Smooth muscle cell (in vitro differentiated cells): ENCODE measurements at regions not wholly inside any gene's neighbourhood (a gene's known extent, or its start where the extent isn't known, plus 50 kb on each side); places are given as distances from the start of the nearest gene placed in this dataset.

ENCODE experiments used
- DNase-seq: peaks from one replicate; lab custom pipeline; 2025; ENCODE audit not compliant: unreplicated experiment; lab: John Stamatoyannopoulos, UW
- H2AFZ ChIP-seq: fragments of 200-600 bp; sonication (generic); 2 replicates; pipeline ENCODE4 v1.6.0; 2016; ENCODE audit warnings: antibody characterized with exemption, low read depth, mild to moderate bottlenecking
- H3F3A ChIP-seq: fragments of 200-600 bp; sonication (generic); 2 replicates; pipeline ENCODE4 v1.6.0; 2017; ENCODE audit warnings: antibody characterized with exemption, low read depth
- H3K27ac ChIP-seq: fragments of 200-600 bp; sonication (generic); 2 replicates; pipeline ENCODE4 v1.5.1; 2016; ENCODE audit warnings: low read depth, mild to moderate bottlenecking
- H3K27me3 ChIP-seq: fragments of 200-600 bp; sonication (generic); 2 replicates; pipeline ENCODE4 v1.6.1; 2016; ENCODE audit warnings: low read depth, mild to moderate bottlenecking
- H3K36me3 ChIP-seq: fragments of 200-600 bp; sonication (generic); 2 replicates; pipeline ENCODE4 v1.5.1; 2016; ENCODE audit warnings: low read depth
- H3K4me1 ChIP-seq: fragments of 200-600 bp; sonication (generic); 2 replicates; pipeline ENCODE4 v1.5.1; 2016; ENCODE audit warnings: low read depth
- H3K4me2 ChIP-seq: fragments of 200-600 bp; sonication (generic); 2 replicates; pipeline ENCODE4 v1.6.0; 2016; ENCODE audit warnings: mild to moderate bottlenecking
- H3K4me3 ChIP-seq: fragments of 200-600 bp; sonication (generic); 2 replicates; pipeline ENCODE4 v1.5.1; 2016; ENCODE audit warnings: mild to moderate bottlenecking
- H3K79me2 ChIP-seq: fragments of 200-600 bp; sonication (generic); 2 replicates; pipeline ENCODE4 v1.6.0; 2016; ENCODE audit warnings: low read depth, mild to moderate bottlenecking
- H3K9ac ChIP-seq: fragments of 200-600 bp; sonication (generic); 2 replicates; pipeline ENCODE4 v1.6.0; 2016; ENCODE audit warnings: low read depth
- H3K9me3 ChIP-seq: fragments of 200-600 bp; sonication (generic); replicated peaks from 2 replicates; pipeline ENCODE4 v1.5.1; 2016; ENCODE audit warnings: low read depth
- H4K20me1 ChIP-seq: fragments of 200-600 bp; sonication (generic); 2 replicates; pipeline ENCODE4 v1.6.0; 2016; ENCODE audit warnings: low read depth
- WGBS: methylation state at CpG from one replicate; pipeline ENCODE4 v1.1.7; 2016; ENCODE audit warnings: low lambda C conversion rate; 5-methylcytosine and 5-hydroxymethylcytosine counted together
- TF ChIP-seq, protein P1 (sequence below): fragments of 200-600 bp; sonication (generic); IDR thresholded peaks from 2 replicates; pipeline ENCODE4 v1.5.1; 2017; ENCODE audit warnings: borderline replicate concordance, mild to moderate bottlenecking, antibody characterized with exemption; ENCODE audit not compliant: insufficient read depth, poor library complexity, severe bottlenecking

GRCh38 chr18:29928081-29928480 lies 1114.5 kb downstream of the DSC3 start:
- no peak overlapping the region for H2AFZ ChIP-seq
- no peaks in the 10 kb centered on the region for H3F3A ChIP-seq
- no peak overlapping the region for H3K4me2 ChIP-seq
- H3K4me1 ChIP-seq, result no peaks in the 10 kb centered on the region
- H3K9ac ChIP-seq, result no peak overlapping the region
- no peaks in the 10 kb centered on the region for H3K9me3 ChIP-seq
- H3K79me2 ChIP-seq, result no peaks in the 10 kb centered on the region
- H3K27me3 ChIP-seq, result no peaks in the 10 kb centered on the region
- H3K36me3 ChIP-seq, result no peaks in the 10 kb centered on the region
- H3K27ac ChIP-seq, result no peak overlapping the region
- DNase-seq, result no peak
- no peaks in the 10 kb centered on the region for H4K20me1 ChIP-seq
- H3K4me3 ChIP-seq, result no peak overlapping the region
- 88% methylated on average over 6 of the region's 6 CpGs for WGBS
- TF ChIP-seq, protein P1, sequence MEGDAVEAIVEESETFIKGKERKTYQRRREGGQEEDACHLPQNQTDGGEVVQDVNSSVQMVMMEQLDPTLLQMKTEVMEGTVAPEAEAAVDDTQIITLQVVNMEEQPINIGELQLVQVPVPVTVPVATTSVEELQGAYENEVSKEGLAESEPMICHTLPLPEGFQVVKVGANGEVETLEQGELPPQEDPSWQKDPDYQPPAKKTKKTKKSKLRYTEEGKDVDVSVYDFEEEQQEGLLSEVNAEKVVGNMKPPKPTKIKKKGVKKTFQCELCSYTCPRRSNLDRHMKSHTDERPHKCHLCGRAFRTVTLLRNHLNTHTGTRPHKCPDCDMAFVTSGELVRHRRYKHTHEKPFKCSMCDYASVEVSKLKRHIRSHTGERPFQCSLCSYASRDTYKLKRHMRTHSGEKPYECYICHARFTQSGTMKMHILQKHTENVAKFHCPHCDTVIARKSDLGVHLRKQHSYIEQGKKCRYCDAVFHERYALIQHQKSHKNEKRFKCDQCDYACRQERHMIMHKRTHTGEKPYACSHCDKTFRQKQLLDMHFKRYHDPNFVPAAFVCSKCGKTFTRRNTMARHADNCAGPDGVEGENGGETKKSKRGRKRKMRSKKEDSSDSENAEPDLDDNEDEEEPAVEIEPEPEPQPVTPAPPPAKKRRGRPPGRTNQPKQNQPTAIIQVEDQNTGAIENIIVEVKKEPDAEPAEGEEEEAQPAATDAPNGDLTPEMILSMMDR, result no peak

DNA sequence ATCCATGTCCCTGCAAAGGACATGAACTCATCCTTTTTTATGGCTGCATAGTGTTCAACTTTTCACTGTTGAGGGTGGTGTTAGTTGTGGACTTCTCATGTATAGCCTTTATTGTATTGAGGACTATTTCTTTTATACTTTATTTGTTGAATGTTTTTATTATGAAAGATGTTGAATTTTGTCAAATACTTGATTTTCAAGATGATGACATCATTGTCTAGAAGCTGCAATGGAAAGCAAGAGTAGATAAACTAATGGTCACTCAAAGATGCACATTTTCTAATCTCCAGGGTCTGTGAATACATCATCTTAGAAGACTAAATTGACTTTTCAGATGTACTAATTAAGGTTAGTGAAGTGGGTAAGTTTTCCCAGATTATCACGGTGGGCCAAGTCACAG lies 1117.0 kb downstream of the DSC3 start:
- H3K9me3 ChIP-seq, result no peaks in the 10 kb centered on the region
- TF ChIP-seq, protein P1, result no peak
- no peak overlapping the region for H3K4me3 ChIP-seq
- no peak overlapping the region for H2AFZ ChIP-seq
- H3K4me2 ChIP-seq, result no peak overlapping the region
- 83% methylated on average over 1 of the region's 1 CpG for WGBS
- H3K36me3 ChIP-seq, result no peaks in the 10 kb centered on the region
- no peaks in the 10 kb centered on the region for H3K27me3 ChIP-seq
- no peaks in the 10 kb centered on the region for H3K79me2 ChIP-seq
- H3K9ac ChIP-seq, result no peak overlapping the region
- no peaks in the 10 kb centered on the region for H3K4me1 ChIP-seq
- no peaks in the 10 kb centered on the region for H4K20me1 ChIP-seq
- no peak overlapping the region for H3K27ac ChIP-seq
- no peak for DNase-seq
- no peaks in the 10 kb centered on the region for H3F3A ChIP-seq

- Histone ChIP-seq H3K9ac (no peak overlapping the region), H3K4me2 (no peak overlapping the region), H3K4me1 (no peaks in the 10 kb centered on the region), H3K36me3 (no peaks in the 10 kb centered on the region), H4K20me1 (no peaks in the 10 kb centered on the region), H3K27ac (no peak overlapping the region), H2AFZ (no peak overlapping the region), H3F3A (no peaks in the 10 kb centered on the region), H3K27me3 (no peaks in the 10 kb centered on the region), H3K79me2 (no peaks in the 10 kb centered on the region), H3K4me3 (no peak overlapping the region), H3K9me3 (no peaks in the 10 kb centered on the region)
- DNase-seq, result no peak
- TF ChIP-seq, protein P1, result no peak
- WGBS, result 83% methylated on average over 7 of the region's 7 CpGs
Measured at GRCh38 chr18:29912351-29912750, 1130.2 kb downstream of the DSC3 start.

- Histone ChIP-seq H3K36me3 (no peaks in the 10 kb centered on the region), H3K27me3 (no peaks in the 10 kb centered on the region), H4K20me1 (no peaks in the 10 kb centered on the region), H3K9ac (no peak overlapping the region), H3K4me3 (no peak overlapping the region), H3K4me1 (no peaks in the 10 kb centered on the region), H2AFZ (no peak overlapping the region), H3K27ac (no peak overlapping the region), H3F3A (no peaks in the 10 kb centered on the region), H3K9me3 (no peaks in the 10 kb centered on the region), H3K79me2 (no peaks in the 10 kb centered on the region), H3K4me2 (no peak overlapping the region)
- TF ChIP-seq, protein P1, result peak; percentile 62
- WGBS, result 67% methylated on average over 2 of the region's 2 CpGs
- DNase-seq, result no peak
Measured at GRCh38 chr18:29892960-29893558, 1149.5 kb downstream of the DSC3 start.
